GM04503 (cell line): ENCODE measurements at regions not wholly inside any gene's neighbourhood (a gene's known extent, or its start where the extent isn't known, plus 50 kb on each side); places are given as distances from the start of the nearest gene placed in this dataset.
"Not testable (repeated sequence)": the region's sequence is repeated elsewhere in the genome, so short reads cannot be mapped to it uniquely, and the experiment has no call there.

Source experiments
- DNase-seq: peaks from one replicate; pipeline ENCODE4 v3.0.0-alpha.2; 2012; ENCODE audit warnings: low read depth

GRCh38 chr2:186991766-186992417 lies 142.9 kb upstream of the ZSWIM2 start:
- no peak for DNase-seq

GRCh38 chr2:186984966-186985365 lies 136.0 kb upstream of the ZSWIM2 start:
- no peak for DNase-seq

- no peak for DNase-seq
These were observed 135.5 kb upstream of the ZSWIM2 start for GRCh38 chr2:186984481-186984880.

GRCh38 chr2:186980787-186981550 lies 132.0 kb upstream of the ZSWIM2 start:
- no peak for DNase-seq

- DNase-seq: no peak
These were observed 131.1 kb upstream of the ZSWIM2 start for GRCh38 chr2:186980117-186980442.

- DNase-seq: no peak
These were observed 130.6 kb upstream of the ZSWIM2 start for GRCh38 chr2:186979439-186980116.

- no peak for DNase-seq
These were observed 128.6 kb upstream of the ZSWIM2 start for GRCh38 chr2:186977433-186978045.

GRCh38 chr2:186976329-186976728 lies 127.4 kb upstream of the ZSWIM2 start:
- no peak for DNase-seq

GRCh38 chr2:186972281-186972970 lies 123.5 kb upstream of the ZSWIM2 start:
- no peak for DNase-seq

GRCh38 chr2:186968277-186968676 lies 119.3 kb upstream of the ZSWIM2 start:
- no peak for DNase-seq

GRCh38 chr2:186966015-186966414 lies 117.0 kb upstream of the ZSWIM2 start:
- DNase-seq: no peak

- no peak for DNase-seq
These were observed 113.2 kb upstream of the ZSWIM2 start for GRCh38 chr2:186962085-186962747.

GRCh38 chr2:186960241-186960640 lies 111.3 kb upstream of the ZSWIM2 start:
- DNase-seq: not testable (repeated sequence)

- no peak for DNase-seq
These were observed 110.5 kb upstream of the ZSWIM2 start for GRCh38 chr2:186959486-186959885.

GRCh38 chr2:186950694-186951093 lies 101.7 kb upstream of the ZSWIM2 start:
- DNase-seq: no peak

- no peak for DNase-seq
These were observed 100.8 kb upstream of the ZSWIM2 start for GRCh38 chr2:186949726-186950256.

- no peak for DNase-seq
These were observed 98.5 kb upstream of the ZSWIM2 start for GRCh38 chr2:186947516-186947915.

- DNase-seq: no peak
These were observed 98.0 kb upstream of the ZSWIM2 start for GRCh38 chr2:186946896-186947467.

- DNase-seq: no peak
These were observed 92.9 kb upstream of the ZSWIM2 start for GRCh38 chr2:186941853-186942252.

GRCh38 chr2:186940463-186940862 lies 91.5 kb upstream of the ZSWIM2 start:
- no peak for DNase-seq

GRCh38 chr2:186934420-186934819 lies 85.5 kb upstream of the ZSWIM2 start:
- DNase-seq: no peak
